Uterus (tissue), 2 donors: ENCODE measurements at regions not wholly inside any gene's neighbourhood (a gene's known extent, or its start where the extent isn't known, plus 50 kb on each side); places are given as distances from the start of the nearest gene placed in this dataset.

Experiments
- POLR2A ChIP-seq, 2 donors: fragments of 450-650 bp; IDR thresholded peaks; one replicate each; pipeline ENCODE4 v1.6.1; 2016; ENCODE audit warnings: antibody characterized with exemption in 2 of 2, mild to moderate bottlenecking in 1 of 2, moderate library complexity in 1 of 2
- TF ChIP-seq, protein P1 (sequence below), 4 experiments: fragments of 200-600 bp in 2 of 4; fragments of 450-650 bp in 2 of 4; sonication (generic) in 2 of 4; IDR thresholded peaks; one replicate each; pipeline ENCODE4 v1.5.1; 2016 to 2019; ENCODE audit warnings: antibody characterized with exemption in 4 of 4, mild to moderate bottlenecking in 2 of 4, moderate library complexity in 1 of 4

DNA sequence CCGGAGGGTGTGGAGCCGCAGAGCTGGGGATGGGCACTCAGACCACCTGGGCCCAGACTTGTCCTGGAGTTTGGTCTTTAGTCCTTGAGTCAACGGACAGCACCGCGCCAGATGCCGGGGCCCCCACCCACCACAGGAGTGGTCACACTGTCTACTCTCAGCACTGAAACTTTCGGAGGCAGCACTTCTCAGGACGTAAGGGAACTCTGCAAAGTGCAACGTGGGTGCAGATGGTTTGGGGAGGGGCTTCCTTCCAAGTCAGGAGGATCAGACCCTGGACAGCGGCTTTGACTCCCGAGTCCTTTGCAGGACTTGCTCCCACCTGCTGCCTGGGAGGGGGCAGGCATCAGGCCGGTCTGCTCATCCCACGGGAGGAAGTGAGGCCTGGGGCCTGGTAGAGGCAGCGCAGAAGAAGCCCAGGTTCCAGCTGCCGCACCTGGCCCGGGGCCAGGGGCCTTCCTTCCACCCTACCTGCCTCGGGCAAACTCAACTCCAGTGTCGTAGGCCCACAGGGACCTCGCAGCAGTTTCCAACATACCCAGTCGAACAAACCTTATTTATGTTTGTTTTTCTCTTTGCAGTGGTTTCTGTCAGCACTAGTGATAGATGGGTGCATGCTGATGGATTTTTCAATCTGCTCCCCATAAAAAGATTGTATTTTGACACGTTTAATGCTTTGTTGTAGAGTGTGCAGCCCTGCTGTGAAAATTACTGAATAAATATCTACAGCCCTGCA is 149.8 kb upstream of the PPP1R26 start:
- TF ChIP-seq, protein P1, sequence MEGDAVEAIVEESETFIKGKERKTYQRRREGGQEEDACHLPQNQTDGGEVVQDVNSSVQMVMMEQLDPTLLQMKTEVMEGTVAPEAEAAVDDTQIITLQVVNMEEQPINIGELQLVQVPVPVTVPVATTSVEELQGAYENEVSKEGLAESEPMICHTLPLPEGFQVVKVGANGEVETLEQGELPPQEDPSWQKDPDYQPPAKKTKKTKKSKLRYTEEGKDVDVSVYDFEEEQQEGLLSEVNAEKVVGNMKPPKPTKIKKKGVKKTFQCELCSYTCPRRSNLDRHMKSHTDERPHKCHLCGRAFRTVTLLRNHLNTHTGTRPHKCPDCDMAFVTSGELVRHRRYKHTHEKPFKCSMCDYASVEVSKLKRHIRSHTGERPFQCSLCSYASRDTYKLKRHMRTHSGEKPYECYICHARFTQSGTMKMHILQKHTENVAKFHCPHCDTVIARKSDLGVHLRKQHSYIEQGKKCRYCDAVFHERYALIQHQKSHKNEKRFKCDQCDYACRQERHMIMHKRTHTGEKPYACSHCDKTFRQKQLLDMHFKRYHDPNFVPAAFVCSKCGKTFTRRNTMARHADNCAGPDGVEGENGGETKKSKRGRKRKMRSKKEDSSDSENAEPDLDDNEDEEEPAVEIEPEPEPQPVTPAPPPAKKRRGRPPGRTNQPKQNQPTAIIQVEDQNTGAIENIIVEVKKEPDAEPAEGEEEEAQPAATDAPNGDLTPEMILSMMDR (IDR thresholded peaks at IDR 0.05) = no peak
- TF ChIP-seq POLR2A (IDR thresholded peaks at IDR 0.05) = no peak
